Adrenal gland (tissue), 9 donors: ENCODE measurements at regions not wholly inside any gene's neighbourhood (a gene's known extent, or its start where the extent isn't known, plus 50 kb on each side); places are given as distances from the start of the nearest gene placed in this dataset.

Source experiments
- DNase-seq, 7 donors: peaks; one replicate each; pipeline ENCODE4 v3.0.0-alpha.2; 2019 to 2020
- H3K27ac ChIP-seq, 5 donors: fragments of 200-600 bp; sonication (generic) in 4 of 5; 1 replicate in 3 of 5; 2 replicates in 2 of 5; pipeline versions ENCODE4 v1.5.1 to v1.8.0; 2016 to 2020; ENCODE audit warnings: mild to moderate bottlenecking in 1 of 5
- H3K27me3 ChIP-seq: fragments of 200-600 bp; 2 replicates; pipeline ENCODE4 v1.8.0; 2021
- H3K36me3 ChIP-seq, 2 donors: fragments of 200-600 bp; replicated peaks in 1 of 2; 1 replicate in 1 of 2; 2 replicates in 1 of 2; pipeline versions ENCODE4 v1.5.1 to v1.8.0; 2018 to 2022
- H3K4me1 ChIP-seq, 2 donors: fragments of 200-600 bp; replicated peaks in 1 of 2; 1 replicate in 1 of 2; 2 replicates in 1 of 2; pipeline versions ENCODE4 v1.5.1 to v1.8.0; 2018 to 2021
- H3K4me3 ChIP-seq, 4 donors: fragments of 200-600 bp; sonication (generic) in 3 of 4; one replicate each; pipeline ENCODE4 v1.5.1; 2016 to 2018
- H3K9me3 ChIP-seq, 3 donors: fragments of 200-600 bp; sonication (generic) in 1 of 3; replicated peaks in 1 of 3; 1 replicate in 2 of 3; 2 replicates in 1 of 3; pipeline versions ENCODE4 v1.5.1 to v1.8.0; 2016 to 2021
- CTCF ChIP-seq, 6 experiments: fragments of 450-650 bp in 4 of 6; fragments of 200-600 bp in 2 of 6; sonication (generic) in 1 of 6; IDR thresholded peaks; 1 replicate in 5 of 6; 2 replicates in 1 of 6; pipeline versions ENCODE4 v1.5.1 to v1.8.0; 2016 to 2021; ENCODE audit warnings: antibody characterized with exemption in 6 of 6, mild to moderate bottlenecking in 2 of 6, moderate library complexity in 1 of 6
- POLR2A ChIP-seq, 2 donors: fragments of 450-650 bp; IDR thresholded peaks; one replicate each; pipeline ENCODE4 v1.6.1; 2017; ENCODE audit warnings: antibody characterized with exemption in 2 of 2, mild to moderate bottlenecking in 2 of 2, moderate library complexity in 1 of 2
- WGBS, 4 donors: extraction: QIAGEN DNeasy Blood & Tissue Kit in 2 of 4; methylation state at CpG; one replicate each; pipeline versions ENCODE4 v1.1.5 to v1.1.7; 2013 to 2017; 5-methylcytosine and 5-hydroxymethylcytosine counted together
- intact Hi-C, 2 donors: fragments of 100-400 bp; cut with DNase I; formaldehyde crosslinking; loops; one replicate each; pipeline versions ENCODE4 v1.14.1 to v1.15.0; 2022 to 2023
- donor health status: healthy with polysubstance abuse.
- donor health status: Bipolar disorder and iron deficiency.
- donor health status: DM: yes; HTN: yes; CAD: no.
- donor health status: DM: no; HTN: no; CAD: no.
- donor health status: DM: no; HTN: no; CAD: no.

- no peak for DNase-seq
- no peaks in the 10 kb centered on the region for H3K36me3 ChIP-seq
- no peak overlapping the region for H3K4me3 ChIP-seq
- H3K9me3 ChIP-seq: no peaks in the 10 kb centered on the region
- H3K27me3 ChIP-seq: no peaks in the 10 kb centered on the region
- H3K27ac ChIP-seq: no peak overlapping the region
- TF ChIP-seq CTCF (IDR thresholded peaks at IDR 0.05): no peak
- TF ChIP-seq POLR2A (IDR thresholded peaks at IDR 0.05): no peak
- no peaks in the 10 kb centered on the region for H3K4me1 ChIP-seq
- 65 to 86% (median 79%) methylated on average over 2 of the region's 2 CpGs for WGBS, 4 donors
- intact Hi-C loops: no loop called here
Observed at GRCh38 chr14:37936971-37937370, 270.7 kb upstream of the SSTR1 start.

GRCh38 chr14:37939442-37940028, 268.2 kb upstream of the SSTR1 start:
- intact Hi-C loops: no loop called here
- Histone ChIP-seq H3K4me3 (no peak overlapping the region), H3K36me3 (no peaks in the 10 kb centered on the region), H3K9me3 (no peaks in the 10 kb centered on the region), H3K27ac (no peak overlapping the region), H3K4me1 (no peaks in the 10 kb centered on the region), H3K27me3 (no peaks in the 10 kb centered on the region)
- 77 to 86% (median 80%) methylated on average over 6 of the region's 6 CpGs for WGBS, 4 donors
- TF ChIP-seq POLR2A (IDR thresholded peaks at IDR 0.05) (no peak), CTCF (IDR thresholded peaks at IDR 0.05) (no peak)
- no peak for DNase-seq

- DNase-seq: no peak
- no peaks in the 10 kb centered on the region for H3K36me3 ChIP-seq
- TF ChIP-seq CTCF (IDR thresholded peaks at IDR 0.05) (no peak), POLR2A (IDR thresholded peaks at IDR 0.05) (no peak)
- H3K27ac ChIP-seq: no peak overlapping the region
- WGBS, 4 donors: 77 to 88% (median 87%) methylated on average over 2 to 3 of the region's 3 CpGs
- no peak overlapping the region for H3K4me3 ChIP-seq
- no peaks in the 10 kb centered on the region for H3K27me3 ChIP-seq
- intact Hi-C loops: no loop called here
- no peaks in the 10 kb centered on the region for H3K4me1 ChIP-seq
- H3K9me3 ChIP-seq: no peaks in the 10 kb centered on the region
Observed at GRCh38 chr14:37945959-37946358, 261.7 kb upstream of the SSTR1 start.

GRCh38 chr14:37946819-37947218, 260.9 kb upstream of the SSTR1 start:
- no peak for DNase-seq
- intact Hi-C loops: no loop called here
- H3K4me3 ChIP-seq: no peak overlapping the region
- TF ChIP-seq POLR2A (IDR thresholded peaks at IDR 0.05): no peak
- no peak for TF ChIP-seq CTCF (IDR thresholded peaks at IDR 0.05)
- no peak overlapping the region for H3K27ac ChIP-seq
- H3K36me3 ChIP-seq: no peaks in the 10 kb centered on the region
- WGBS, 4 donors: 75 to 94% (median 88%) methylated on average over 1 of the region's 1 CpG
- H3K4me1 ChIP-seq: no peaks in the 10 kb centered on the region
- no peaks in the 10 kb centered on the region for H3K27me3 ChIP-seq
- H3K9me3 ChIP-seq: no peaks in the 10 kb centered on the region
